SHP77 treated with DMSO at 0.1 percent for 48 hours (cell line): ENCODE measurements at regions not wholly inside any gene's neighbourhood (a gene's known extent, or its start where the extent isn't known, plus 50 kb on each side); places are given as distances from the start of the nearest gene placed in this dataset.
"Not testable (repeated sequence)": the region's sequence is repeated elsewhere in the genome, so short reads cannot be mapped to it uniquely, and the experiment has no call there.

Experiments
- DNase-seq: peaks from one replicate; lab custom pipeline; 2025; lab: John Stamatoyannopoulos, UW

- DNase-seq: not testable (repeated sequence)
Measured at GRCh38 chr16:88148078-88148477, 196.8 kb downstream of the BANP start.

DNA sequence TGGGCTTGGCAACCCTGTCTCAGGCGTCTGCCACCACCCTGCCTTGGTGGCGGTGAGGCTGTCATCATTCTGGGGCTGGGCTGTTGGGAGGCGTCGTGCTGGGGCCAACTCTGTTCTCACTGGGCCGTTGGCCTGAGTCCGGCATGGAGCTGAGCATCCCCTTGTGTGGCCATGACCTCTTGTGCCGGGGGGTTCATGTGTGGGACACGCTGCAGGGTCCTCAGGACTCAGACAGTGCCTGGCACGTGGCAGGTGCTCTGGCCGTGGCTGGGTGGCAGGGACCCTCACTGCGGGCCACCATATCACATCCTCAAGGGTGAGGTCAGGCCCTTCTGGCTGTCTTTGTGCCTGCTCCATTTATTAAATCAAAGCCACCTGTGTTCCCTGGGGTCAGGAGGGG is 197.4 kb downstream of the BANP start:
- DNase-seq: not testable (repeated sequence)

DNA sequence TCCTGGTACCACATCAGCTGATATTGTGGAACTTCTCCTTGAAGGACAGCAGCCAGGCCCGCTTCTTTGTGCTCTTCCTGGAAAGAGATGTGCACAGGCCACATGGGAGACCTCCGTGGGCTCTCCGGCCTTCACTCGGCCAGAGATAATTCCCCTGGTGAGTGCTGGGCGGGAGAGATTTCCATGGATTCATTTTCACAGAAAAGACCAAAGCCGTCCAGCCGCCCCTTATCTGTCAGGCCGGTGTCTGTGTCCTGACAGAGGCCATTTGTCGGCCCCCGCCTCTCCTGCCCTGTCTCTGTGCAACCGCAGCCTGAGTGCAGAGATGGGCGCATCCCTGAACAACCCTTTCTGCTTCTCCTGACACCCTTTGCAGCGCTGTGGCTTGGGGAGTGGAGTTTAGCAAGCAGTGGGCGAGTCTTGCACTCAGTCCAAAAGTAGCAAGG is 197.9 kb downstream of the BANP start:
- DNase-seq: not testable (repeated sequence)

DNA sequence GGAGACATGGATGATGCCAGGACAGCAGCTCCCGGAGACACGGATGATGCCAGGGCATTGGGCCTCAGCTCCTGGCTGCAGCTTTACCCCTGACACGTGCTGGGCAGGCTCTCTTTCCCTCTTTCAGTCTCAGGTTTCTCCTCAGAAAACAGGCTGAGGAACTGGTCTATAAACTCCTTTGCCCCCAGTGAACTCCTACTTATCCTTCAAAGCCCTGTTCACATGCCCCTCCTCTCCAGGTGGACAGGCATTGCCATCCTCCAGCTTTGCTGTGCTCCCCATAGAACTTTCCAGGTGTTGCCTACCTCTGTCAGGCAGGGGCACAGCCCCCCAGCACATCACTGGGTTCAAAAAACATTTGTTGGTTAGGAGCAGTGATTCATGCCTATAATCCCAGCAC is 198.4 kb downstream of the BANP start:
- DNase-seq: not testable (repeated sequence)

DNA sequence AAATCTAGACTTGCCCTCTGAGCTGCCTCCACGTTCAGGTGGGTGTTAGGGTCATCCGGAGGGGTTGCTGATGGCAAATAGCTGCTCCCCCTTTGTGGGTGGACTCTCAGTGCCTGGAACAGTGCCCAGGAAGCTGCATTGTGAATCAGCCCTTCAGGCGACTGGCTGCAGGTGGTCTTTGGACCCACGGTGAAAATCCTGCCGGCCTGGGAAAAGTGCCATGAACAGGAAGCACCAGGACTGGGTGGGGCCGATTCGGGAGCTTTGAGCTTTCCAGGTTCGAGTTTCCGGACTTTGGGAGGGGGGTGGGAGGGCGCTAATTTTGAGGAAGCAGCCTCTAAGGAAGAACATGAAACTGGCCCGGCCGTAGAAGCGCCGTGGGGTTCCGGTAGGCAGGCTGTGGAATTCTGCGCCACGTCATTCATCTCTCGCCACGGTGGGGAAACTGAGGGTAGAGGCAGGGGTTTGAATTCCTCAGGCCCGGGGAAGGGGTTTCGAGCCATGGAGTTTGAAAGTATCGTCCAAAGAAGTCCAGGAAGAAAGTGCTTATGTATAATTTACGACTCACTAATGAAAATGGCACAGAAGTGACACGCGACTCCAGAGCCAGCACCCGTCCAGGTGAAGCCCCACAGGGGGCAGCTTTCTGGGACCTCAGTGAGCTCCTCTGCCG is 199.4 kb downstream of the BANP start:
- not testable (repeated sequence) for DNase-seq

GRCh38 chr16:88151129-88151499 is 199.9 kb downstream of the BANP start:
- not testable (repeated sequence) for DNase-seq

GRCh38 chr16:88151859-88152843 is 200.9 kb downstream of the BANP start:
- DNase-seq: not testable (repeated sequence)

DNA sequence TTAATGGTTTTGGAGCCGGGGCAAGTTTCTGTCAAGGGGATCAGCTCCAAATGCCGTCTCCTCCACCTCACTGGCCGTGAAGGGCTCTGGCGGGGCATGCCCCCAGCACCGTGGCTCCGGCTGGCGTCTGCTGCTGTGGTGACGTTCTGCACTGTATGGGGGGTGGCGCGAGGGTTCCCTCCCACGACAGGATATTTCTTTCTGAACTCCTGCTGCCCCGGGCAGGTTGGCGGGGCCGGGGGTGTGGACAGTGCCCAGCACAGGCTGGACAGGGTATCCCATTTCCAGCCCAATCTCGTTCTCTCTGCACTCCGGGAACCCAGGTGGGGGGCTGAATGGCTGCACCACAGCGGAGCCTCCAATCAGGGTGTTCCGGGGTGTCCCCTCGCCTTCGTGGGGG is 201.6 kb downstream of the BANP start:
- not testable (repeated sequence) for DNase-seq

- DNase-seq: not testable (repeated sequence)
Measured at GRCh38 chr16:88153516-88153915, 202.3 kb downstream of the BANP start.

DNA sequence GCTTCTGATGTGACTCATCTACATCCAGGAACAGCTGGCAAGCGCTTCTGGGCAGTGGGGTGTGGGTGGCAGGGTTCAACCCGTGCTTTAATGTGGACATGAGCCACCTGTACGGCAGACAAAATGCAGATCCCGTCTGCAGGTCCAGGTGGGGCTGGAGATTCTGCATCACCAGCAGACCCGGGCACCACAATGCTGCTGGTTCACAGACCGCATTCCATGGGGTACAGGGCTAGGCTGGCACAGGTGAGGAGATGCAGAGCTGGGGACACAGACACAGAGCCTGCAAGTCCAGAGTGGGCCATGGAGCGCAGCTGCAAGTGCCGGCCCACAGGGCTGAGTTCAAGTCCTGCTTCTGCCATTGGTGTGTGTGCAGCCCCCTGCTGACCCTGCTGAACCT is 203.7 kb downstream of the BANP start:
- not testable (repeated sequence) for DNase-seq

DNA sequence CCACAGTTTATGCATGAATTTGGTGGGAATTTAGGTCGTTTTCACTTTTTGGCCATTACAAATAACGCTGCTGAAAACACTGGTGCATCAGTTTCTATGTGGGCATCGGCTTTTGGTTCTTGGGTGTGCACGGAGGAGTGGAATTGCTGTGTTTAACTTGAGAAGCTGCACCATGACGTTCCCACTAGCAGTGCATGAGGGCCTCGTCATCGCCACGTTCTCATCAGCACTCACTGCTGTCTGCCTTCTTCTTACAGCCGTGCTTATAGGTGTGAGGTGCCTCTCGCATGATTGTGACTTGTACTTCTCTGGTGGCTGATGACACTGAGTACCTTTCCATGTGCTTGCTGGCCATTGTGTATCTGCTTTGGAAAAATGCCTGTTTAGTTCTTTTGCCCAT is 204.4 kb downstream of the BANP start:
- DNase-seq: not testable (repeated sequence)

GRCh38 chr16:88156640-88157283 is 205.5 kb downstream of the BANP start:
- DNase-seq: not testable (repeated sequence)

GRCh38 chr16:88157686-88158085 is 206.5 kb downstream of the BANP start:
- DNase-seq: not testable (repeated sequence)

- not testable (repeated sequence) for DNase-seq
Measured at GRCh38 chr16:88158256-88159045, 207.2 kb downstream of the BANP start.

- not testable (repeated sequence) for DNase-seq
Measured at GRCh38 chr16:88159046-88159896, 208.0 kb downstream of the BANP start.

- not testable (repeated sequence) for DNase-seq
Measured at GRCh38 chr16:88159897-88160335, 208.7 kb downstream of the BANP start.

GRCh38 chr16:88161191-88161590 is 210.0 kb downstream of the BANP start:
- DNase-seq: not testable (repeated sequence)

DNA sequence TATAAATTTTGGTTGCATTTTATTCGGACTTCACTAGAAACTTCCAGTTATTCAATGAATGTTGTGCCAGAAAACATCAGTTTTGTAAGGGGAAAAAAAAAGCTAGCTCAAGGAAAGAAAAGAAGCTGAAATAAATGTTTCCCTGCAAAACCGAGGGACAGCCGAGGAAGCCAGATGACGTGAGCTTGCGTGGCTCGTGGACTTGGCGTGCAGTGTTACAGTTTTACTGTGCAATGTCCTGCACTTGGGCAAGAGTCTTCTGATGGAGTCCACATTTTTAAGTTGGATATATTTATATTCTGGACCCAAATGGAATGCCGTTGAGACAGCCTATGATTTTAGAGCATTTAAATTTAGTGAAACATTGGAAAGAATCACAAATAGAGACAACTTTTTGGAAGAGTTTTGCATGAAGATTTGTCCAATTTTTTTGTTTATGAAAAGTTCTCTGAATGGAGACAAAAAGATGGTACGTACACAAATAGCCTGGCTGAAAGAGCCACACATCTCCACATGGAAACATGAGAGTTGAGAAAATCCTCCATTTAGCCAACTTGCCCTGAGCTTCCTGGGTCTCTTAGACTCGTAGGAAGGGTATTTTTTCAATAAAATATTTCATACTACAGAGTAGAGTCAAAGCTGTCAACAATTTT is 210.5 kb downstream of the BANP start:
- not testable (repeated sequence) for DNase-seq

DNA sequence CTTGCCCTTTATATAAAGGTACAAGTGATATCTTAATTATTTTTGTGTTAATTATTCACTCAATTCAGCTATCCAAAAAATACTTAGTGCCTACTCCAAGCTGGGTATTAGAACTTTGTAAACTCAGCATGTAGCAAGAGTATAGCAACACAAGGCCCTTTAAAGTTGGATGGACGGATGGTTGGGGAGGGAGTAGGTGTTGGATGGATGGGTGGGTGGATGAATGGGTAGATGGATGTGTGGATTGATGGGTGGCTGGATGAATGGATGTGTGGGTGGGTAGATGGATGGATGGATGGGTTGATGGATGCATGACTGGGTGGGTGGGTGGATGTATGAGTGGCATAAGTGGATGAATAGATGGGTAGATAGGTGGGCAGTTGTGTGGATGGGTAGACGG is 211.5 kb downstream of the BANP start:
- not testable (repeated sequence) for DNase-seq
